Superior temporal gyrus (tissue), 1 donor: ENCODE measurements at regions not wholly inside any gene's neighbourhood (a gene's known extent, or its start where the extent isn't known, plus 50 kb on each side); places are given as distances from the start of the nearest gene placed in this dataset.

ENCODE experiments used
- DNase-seq: peaks from one replicate; pipeline ENCODE4 v3.0.0-alpha.2; 2016; ENCODE audit errors: extremely low spot score

DNA sequence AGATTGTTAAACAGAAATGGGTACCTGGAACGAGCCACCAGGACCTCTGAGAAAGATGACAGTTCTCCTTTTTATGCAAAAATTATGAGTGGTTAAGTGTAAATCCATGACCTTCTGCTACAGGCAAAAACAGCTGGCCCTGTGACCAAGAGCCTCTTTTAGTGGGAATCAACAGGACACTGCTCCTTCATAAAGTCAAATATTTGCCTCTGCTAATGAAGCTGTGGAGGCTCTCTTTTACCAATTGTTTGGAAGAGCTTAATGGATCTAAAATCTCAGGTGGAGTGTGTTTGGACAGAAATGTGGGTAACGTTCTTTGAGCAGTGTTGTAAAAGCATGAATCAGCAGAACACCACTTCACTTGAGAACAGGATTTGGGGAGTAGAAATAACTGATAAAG lies 117.5 kb upstream of the PCSK2 start:
- DNase-seq, result no peak

DNA sequence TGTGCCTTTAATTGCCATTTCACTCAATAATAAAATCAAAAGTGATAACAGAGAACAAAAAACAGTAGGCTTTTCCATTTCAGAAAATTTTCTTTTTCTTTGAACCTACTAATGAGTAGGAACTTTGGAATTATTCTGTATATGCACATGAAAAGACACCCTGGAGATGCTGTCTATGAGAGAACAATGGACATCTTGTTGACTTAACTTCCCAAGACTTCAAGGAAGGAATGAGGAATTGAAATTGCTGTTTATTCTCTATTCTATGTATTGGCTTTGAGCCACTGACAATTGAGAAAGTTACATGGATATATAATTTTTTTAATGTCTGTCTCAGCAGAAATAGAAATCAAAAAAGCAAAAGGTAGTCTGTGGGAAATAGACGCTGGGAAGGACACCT lies 98.6 kb upstream of the PCSK2 start:
- DNase-seq, result no peak

DNA sequence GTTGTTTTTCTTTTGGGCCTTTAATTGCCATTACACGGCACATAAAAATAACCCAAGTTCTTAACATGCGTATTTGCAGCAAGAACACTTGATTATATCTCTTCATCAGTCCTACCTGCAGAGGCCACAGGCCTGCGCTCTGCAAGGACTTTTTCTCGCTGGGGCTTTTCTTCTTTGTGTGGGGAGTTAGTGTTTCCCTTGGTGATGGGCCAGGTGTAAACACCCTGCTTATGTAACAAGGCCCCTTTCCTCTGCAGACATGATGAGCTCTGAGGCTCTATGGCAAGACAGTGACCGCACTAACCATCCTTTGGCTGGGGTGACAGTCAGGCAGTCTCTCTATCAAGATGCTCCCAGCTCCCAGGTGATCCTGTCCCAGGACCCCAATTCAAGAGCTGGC lies 97.8 kb upstream of the PCSK2 start:
- no peak for DNase-seq

DNA sequence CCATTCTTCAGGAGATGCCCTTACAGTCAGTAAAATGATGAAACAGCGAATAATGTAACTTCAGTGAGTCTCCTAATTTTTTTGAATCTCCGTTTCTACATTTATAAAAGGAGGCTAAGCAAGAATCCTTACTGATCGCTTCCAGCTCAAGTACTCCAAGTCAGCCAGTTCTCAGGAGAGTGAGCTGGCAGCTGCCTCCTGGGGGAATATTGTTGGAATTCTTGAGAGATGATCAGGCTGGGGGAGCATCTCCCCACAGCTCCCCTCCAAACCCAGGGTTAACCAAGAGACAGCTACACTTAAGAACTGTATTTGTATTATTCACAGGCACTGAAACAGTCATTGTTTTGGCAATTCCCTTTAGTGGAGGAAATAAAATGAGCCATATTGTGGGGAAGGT lies 89.1 kb upstream of the PCSK2 start:
- no peak for DNase-seq

DNA sequence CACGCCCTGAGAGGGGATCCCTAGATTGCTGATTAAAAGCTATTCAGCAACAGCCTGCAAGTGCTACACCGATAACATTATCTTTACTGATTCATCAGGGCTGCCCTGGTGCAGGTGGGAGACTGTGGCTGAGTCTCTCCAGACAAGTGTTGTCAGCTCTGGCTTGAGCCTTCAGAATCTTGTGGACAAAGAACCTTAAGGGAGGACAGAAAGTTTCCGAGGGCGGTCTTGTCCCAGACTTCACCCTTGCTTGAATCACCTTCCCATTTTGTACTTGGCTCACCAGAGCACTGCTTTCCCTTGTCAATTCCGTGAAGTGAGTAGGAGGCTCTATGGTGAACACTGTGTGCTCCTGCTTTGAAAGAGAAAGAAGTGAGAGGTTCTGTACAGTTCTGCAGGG lies 88.6 kb upstream of the PCSK2 start:
- peak; percentile 68 for DNase-seq

DNA sequence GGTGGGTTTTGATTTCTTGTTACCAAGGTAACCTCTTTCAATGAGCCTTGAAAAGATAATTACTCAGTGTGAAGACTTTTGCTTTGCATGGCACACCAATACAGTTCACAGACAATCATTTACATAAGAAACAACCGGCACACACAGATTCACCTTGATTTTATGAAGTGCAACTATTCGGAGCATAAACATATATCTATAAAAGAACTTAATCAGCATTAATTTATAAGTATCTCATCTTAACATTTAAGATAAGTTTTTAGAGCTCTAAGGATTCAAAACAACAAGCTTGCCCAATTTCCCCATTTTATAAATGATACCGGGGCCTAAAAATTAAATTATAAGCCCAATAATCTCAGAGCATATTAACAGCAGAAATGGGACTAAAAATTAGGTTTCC lies 85.9 kb upstream of the PCSK2 start:
- DNase-seq, result no peak

DNA sequence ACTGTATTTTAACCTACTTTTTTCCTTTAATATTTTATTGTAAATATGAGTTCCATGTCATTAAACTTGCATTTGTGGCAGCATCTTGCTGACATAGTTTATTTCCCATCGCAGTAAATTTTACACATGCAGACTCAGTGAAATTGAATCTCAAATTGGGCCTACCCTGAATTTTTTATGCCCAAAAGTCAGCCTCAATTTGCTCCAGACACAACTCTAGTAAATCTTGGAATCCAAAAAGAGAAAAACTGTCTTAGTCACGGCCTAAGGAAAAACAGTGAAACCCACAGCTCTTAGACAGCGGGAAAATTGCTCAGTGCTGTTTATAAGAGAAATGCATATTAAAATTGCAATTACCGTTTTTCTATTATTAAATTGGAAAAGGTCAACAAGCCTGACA lies 85.3 kb upstream of the PCSK2 start:
- DNase-seq, result no peak

DNA sequence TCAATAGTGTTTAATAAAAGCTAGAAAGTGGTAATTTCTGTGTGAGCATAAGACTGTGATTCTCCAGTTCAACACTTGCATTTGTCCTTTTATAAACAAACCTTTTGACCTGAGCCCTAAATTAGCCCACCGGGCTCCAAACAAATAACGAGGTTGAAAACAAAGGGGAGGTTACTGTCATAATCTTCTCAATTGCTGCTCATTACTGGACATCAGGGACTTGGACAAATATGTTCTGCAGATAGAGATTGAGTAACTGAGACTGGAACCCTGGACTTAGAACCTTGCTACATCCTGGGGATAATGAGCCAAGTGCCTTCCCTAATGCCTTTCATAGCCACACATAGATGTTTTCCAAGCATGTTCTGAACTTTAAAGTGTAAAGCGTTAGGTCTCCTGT lies 84.2 kb upstream of the PCSK2 start:
- no peak for DNase-seq

DNA sequence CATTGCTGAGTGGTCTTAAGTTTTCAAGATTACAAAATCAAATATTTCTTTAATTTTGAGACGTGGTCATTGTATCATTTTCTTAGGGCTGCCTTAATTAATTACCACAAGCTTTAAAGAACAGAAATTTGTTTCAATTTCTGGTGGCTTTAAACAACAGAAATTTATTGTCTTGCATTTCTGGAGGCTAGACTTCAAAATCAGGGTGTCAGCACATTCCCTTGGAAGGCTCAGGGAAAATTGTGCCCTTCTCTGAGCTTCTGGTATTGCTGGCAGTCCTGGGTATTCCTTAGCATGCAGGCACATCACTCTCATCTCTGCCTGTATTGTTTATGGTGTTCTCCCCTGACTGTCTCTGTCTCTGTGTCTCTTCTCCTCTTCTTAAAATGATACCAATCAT lies 76.0 kb upstream of the PCSK2 start:
- no peak for DNase-seq

DNA sequence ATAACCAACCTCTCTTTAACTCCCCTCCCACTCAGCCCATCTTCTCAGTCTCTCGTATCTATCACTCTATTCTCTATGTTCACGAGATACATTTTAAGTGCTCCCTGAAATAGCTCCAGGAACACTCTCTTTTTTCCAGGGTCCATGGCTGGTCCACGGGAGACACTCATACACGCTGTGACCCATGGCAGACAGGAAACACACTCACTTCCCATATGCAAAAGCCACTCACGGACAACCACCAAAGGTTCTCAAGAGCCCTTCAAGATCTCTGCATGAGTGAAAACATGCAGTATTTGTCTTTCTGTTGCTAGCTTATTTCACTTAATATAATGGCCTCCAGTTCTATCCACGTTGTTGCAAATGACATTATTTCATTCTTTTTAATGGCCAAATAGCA lies 71.4 kb upstream of the PCSK2 start:
- no peak for DNase-seq

DNA sequence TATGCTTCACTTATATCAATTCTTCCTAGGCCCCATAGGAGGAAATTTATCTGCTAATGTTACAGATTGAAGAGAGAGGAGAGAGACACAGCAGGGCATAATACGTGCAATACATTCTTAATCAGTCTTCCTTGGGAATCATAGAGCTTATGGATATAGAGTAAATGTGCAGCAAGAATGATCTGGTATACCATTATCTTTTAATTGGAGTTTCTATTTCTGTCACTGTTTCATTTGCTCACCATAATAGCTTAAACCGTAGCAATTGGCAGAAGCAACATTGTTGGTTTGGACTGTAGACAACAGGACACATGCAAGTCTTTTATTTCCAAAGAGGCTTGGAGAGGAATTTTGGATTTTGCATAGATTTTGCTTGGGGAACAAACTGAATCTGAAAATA lies 68.1 kb upstream of the PCSK2 start:
- DNase-seq, result peak; percentile 20

DNA sequence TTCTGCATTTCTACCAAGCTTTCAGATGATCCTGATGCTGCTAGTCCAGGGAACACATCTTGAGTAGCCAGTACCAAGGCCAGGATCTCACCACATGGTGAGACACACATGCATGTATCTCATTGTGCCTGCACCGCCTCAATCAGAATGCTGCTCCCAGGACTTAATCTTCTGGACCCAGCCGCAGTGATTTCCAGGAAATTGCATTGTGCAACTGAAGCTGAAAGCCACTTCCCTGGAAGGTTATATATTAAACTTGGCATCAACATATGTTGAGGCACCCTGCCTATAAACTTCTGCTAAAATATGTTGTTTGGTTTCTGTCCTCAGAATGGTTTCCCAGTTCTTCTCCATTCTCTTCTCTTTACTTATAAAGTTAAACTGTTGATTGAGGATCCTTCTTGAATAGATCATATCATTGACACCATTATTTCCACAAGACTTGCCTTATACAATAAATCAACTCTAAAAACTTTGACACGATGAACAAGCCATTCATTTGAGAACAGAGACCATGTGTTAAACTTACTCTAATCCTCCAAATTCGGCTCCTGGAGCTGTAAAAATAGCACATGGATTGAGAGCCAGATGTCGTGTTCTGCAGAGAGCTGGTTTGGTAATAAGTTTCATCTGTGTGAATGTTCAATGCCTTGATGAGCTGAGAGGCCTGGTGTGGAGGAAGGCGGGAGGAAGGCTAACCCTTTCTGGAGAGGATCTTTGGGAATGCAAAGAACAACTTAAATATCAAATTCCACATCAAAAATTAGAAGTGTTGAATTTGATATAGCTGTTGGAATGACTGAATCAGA lies 65.0 kb upstream of the PCSK2 start:
- DNase-seq, result peak; percentile 52

DNA sequence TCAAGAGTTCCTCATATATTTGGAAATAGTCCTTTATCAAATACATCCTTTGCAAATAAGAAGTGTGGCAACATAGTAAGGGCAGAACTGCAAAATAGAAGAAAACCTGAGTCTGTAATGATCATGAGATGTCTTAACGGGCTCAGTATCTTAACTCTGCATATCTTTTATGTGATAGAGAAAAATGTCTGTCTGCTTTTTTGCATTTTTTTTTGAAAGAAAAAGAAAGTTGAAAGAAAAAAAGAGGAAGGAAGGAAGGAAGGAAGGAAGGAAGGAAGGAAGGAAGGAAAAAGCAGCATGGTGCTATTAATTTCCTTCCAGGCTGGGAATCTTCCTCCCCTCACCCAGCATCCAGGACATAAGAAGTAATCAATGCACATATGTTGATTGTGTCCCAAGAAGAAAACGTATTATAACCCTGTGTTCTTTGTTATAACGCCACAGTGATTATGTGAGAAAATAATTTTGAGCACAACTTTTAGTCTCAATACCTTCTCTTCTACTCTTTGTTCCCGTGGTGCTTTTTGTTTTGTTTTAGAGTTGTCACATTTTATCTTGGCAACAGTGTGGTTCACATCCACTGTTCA lies 58.7 kb upstream of the PCSK2 start:
- DNase-seq, result no peak

DNA sequence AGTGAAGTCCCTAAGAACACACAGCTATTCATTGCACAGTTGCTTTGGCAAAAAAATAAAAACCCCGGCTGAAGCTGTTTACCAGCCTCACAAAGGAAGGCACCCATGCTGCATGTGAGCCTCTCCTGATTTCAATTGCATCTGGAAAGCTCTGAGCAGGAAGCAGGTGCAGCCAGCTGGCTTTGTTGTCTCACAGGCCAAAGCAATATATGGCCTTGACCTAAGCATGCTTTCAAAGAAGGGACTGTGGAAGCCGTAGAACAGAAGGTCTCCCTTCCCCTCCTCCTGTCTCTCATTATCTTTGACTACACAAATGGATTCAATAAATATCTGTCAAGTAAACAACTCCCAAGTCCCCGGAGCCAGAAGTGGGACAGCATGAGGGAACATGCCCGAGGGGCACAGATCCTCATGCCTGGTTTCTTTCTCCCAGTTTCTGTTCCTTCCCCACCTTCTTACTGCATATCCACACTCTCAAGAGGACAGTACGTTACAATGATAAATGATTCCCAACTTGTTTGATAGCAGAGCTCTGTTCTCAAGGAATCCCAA lies 57.2 kb upstream of the PCSK2 start:
- no peak for DNase-seq

DNA sequence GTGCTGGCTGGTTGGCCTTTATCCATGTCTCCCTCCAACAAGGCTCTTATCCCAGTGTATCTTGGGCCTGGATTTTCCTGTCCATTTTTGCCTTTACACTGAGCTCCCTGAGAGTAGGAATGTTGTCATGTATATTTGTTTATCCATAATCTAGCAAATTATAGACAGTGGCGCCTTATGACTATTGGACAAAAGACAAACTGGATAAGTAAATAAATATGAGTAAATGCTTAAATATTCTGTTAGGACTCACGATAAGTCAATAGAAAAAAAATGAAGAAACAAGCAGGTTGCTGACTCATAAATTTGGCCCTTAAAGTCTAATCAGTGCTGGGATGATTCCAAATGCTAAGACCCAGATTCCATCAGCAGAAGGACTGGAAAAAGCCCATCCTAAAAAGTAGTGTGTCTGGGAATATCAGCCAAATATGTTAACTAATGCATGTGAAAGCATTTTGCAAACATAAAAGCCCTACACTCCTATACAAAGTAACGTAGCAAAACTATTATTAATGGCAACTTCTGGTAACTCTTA lies 55.0 kb upstream of the PCSK2 start:
- no peak for DNase-seq

DNA sequence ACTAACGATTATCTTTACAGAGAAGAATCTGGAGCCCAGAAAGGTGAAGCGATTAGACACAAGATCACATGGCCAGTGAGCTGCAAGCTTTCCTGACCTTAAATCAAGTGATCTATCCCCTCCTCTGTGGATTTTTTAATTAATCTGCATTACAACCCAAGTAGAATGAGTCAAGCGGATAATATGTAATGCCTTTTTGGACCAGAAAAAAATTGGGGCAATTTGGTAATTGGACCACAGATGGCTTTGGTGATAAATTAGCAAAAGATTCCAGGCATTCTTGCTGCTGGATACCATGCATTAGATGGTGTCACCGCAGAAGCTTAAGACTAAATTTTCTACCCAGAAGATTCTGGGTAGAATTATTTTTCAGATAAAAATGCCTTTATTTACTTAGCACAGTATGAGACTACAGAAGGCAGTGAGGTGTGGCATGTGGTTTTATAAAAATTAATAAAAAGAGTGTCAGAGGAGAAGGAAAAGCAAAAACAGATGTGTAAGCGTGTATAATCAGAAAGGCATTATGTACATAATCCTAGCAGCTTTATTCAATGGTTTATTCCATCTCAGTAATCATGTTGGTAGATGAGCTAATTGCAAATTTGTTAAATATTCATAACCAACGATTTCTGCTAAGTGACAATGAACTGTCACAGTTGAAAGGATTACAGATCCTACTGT lies 53.9 kb upstream of the PCSK2 start:
- DNase-seq, result no peak
